Heart left ventricle (tissue), 16 donors: ENCODE measurements at regions not wholly inside any gene's neighbourhood (a gene's known extent, or its start where the extent isn't known, plus 50 kb on each side); places are given as distances from the start of the nearest gene placed in this dataset.

Experiments
- ATAC-seq, 4 donors: fragments of 200-7000 bp; cut with Tn5 transposase; one replicate each; pipeline ENCODE4 v1.9.1; 2020 to 2022; ENCODE audit warnings: moderate library complexity in 4 of 4, mild to moderate bottlenecking in 3 of 4, moderate number of reproducible peaks in 1 of 4
- DNase-seq, 5 donors: peaks; one replicate each; pipeline ENCODE4 v3.0.0-alpha.2; 2020
- H3K27ac ChIP-seq, 12 donors: fragments of 200-600 bp; sonication (generic) in 4 of 12; one replicate each; pipeline versions ENCODE4 v1.5.0 to v1.8.0; 2016 to 2022; ENCODE audit warnings: mild to moderate bottlenecking in 2 of 12
- H3K27me3 ChIP-seq, 9 donors: fragments of 200-600 bp; sonication (generic) in 2 of 9; one replicate each; pipeline versions ENCODE4 v1.5.1 to v1.8.0; 2016 to 2022; ENCODE audit warnings: mild to moderate bottlenecking in 3 of 9
- H3K36me3 ChIP-seq, 9 donors: fragments of 200-600 bp; sonication (generic) in 2 of 9; one replicate each; pipeline versions ENCODE4 v1.5.0 to v1.8.0; 2018 to 2022; ENCODE audit warnings: mild to moderate bottlenecking in 2 of 9
- H3K4me1 ChIP-seq, 12 donors: fragments of 200-600 bp; sonication (generic) in 4 of 12; one replicate each; pipeline versions ENCODE4 v1.5.0 to v1.8.0; 2016 to 2022; ENCODE audit warnings: mild to moderate bottlenecking in 3 of 12
- H3K4me3 ChIP-seq, 12 donors: fragments of 200-600 bp; sonication (generic) in 4 of 12; one replicate each; pipeline versions ENCODE4 v1.5.0 to v1.8.0; 2017 to 2022; ENCODE audit warnings: mild to moderate bottlenecking in 9 of 12, moderate library complexity in 4 of 12
- H3K9me3 ChIP-seq, 12 donors: fragments of 200-600 bp; sonication (generic) in 4 of 12; one replicate each; pipeline versions ENCODE4 v1.5.0 to v1.8.0; 2016 to 2022; ENCODE audit warnings: mild to moderate bottlenecking in 1 of 12
- CTCF ChIP-seq, 12 donors: fragments of 200-600 bp; sonication (generic) in 4 of 12; IDR thresholded peaks; one replicate each; pipeline versions ENCODE4 v1.5.0 to v1.8.0; 2018 to 2022; ENCODE audit warnings: antibody characterized with exemption in 12 of 12, mild to moderate bottlenecking in 5 of 12
- POLR2A ChIP-seq, 2 donors: fragments of 450-650 bp; IDR thresholded peaks; one replicate each; pipeline ENCODE4 v1.6.1; 2017; ENCODE audit warnings: antibody characterized with exemption in 2 of 2, mild to moderate bottlenecking in 2 of 2, moderate library complexity in 2 of 2
- WGBS, 4 donors: extraction: QIAGEN DNeasy Blood & Tissue Kit in 2 of 4; methylation state at CpG; one replicate each; pipeline versions ENCODE4 v1.1.5 to v1.1.7; 2013 to 2018; 5-methylcytosine and 5-hydroxymethylcytosine counted together
- intact Hi-C, 10 donors: fragments of 100-400 bp; cut with DNase I; formaldehyde crosslinking; loops; one replicate each; pipeline versions ENCODE4 v1.11.1 to v1.14.2; 2022
- donor health status: ischemic (EF 13 %, LVEDD 7.1; RV severe dilation, severe dysfunction).
- donor health status: healthy with polysubstance abuse.
- donor health status: DM: no; HTN: yes; CAD: no.
- donor health status: DM: no; HTN: no; CAD: no.
- donor health status: ischemic (EF 25% LVEDD 6.9; RV normal size, moderate dysfunction).
- donor health status: ischemic (EF 25% LVEDD 5.7; RV mildly dilated, moderate dysfunction).
- donor health status: healthy.
- donor health status: DM: yes; HTN: yes; CAD: no.
- donor health status: ischemic (EF 35%, LVEDD 5.7; RV mildly dilated, moderate dysfunction).
- donor health status: nonischemic (EF 11% LVEDD 7.7; RV severe dilation, severe dysfunction).
- donor health status: DM: yes; HTN: yes; CAD: no.
- donor health status: PGD.
- donor health status: ischemic (EF 29% LVEDD 5.4; RV normal size, mild dysfunction).
- donor health status: nonischemic (EF 23%, LVEDD 6.1; RV moderate dilation, normal function).

- intact Hi-C loops, result no loop called here
- no peak for DNase-seq
- H3K27me3 ChIP-seq, result no peaks in the 10 kb centered on the region
- WGBS, 4 donors, result 91 to 94% (median 93%) methylated on average over 13 of the region's 13 CpGs
- no peak for ATAC-seq
- H3K4me3 ChIP-seq, result no peak overlapping the region
- peaks cover 0 to 8% (median 0%) of the 10 kb centered on the region in 12 donors for H3K4me1 ChIP-seq
- TF ChIP-seq CTCF (IDR thresholded peaks at IDR 0.05) (no peak), POLR2A (IDR thresholded peaks at IDR 0.05) (no peak)
- H3K9me3 ChIP-seq, result no peaks in the 10 kb centered on the region
- no peak overlapping the region for H3K27ac ChIP-seq
- H3K36me3 ChIP-seq, result no peaks in the 10 kb centered on the region
Observed at GRCh38 chr2:195406886-195407603, 250.0 kb upstream of the SLC39A10 start.

- Histone ChIP-seq H3K9me3 (no peaks in the 10 kb centered on the region), H3K36me3 (no peaks in the 10 kb centered on the region), H3K27ac (no peak overlapping the region), H3K27me3 (no peaks in the 10 kb centered on the region), H3K4me3 (no peak overlapping the region), H3K4me1 (no peaks in the 10 kb centered on the region)
- WGBS, 4 donors, result 63 to 81% (median 76%) methylated on average over 2 of the region's 2 CpGs
- DNase-seq (no peak), ATAC-seq (no peak)
- intact Hi-C loops, result no loop called here
- TF ChIP-seq CTCF (IDR thresholded peaks at IDR 0.05), result peak in 4 of 12 donors; percentile 11 to 28 (median 14)
- no peak for TF ChIP-seq POLR2A (IDR thresholded peaks at IDR 0.05)
Observed at GRCh38 chr2:195404651-195405050, 252.4 kb upstream of the SLC39A10 start.

- intact Hi-C loops, result no loop called here
- H3K27me3 ChIP-seq, result no peaks in the 10 kb centered on the region
- WGBS, 4 donors, result 60 to 67% (median 66%) methylated on average over 2 of the region's 2 CpGs
- H3K27ac ChIP-seq, result no peak overlapping the region
- H3K4me3 ChIP-seq, result no peak overlapping the region
- no peak for ATAC-seq
- H3K4me1 ChIP-seq, result no peaks in the 10 kb centered on the region
- H3K9me3 ChIP-seq, result no peaks in the 10 kb centered on the region
- no peak for DNase-seq
- TF ChIP-seq POLR2A (IDR thresholded peaks at IDR 0.05) (no peak), CTCF (IDR thresholded peaks at IDR 0.05) (no peak)
- H3K36me3 ChIP-seq, result no peaks in the 10 kb centered on the region
Observed at GRCh38 chr2:195396479-195396878, 260.5 kb upstream of the SLC39A10 start.

GRCh38 chr2:195395362-195395761 is 261.7 kb upstream of the SLC39A10 start:
- H3K9me3 ChIP-seq, result no peaks in the 10 kb centered on the region

More at GRCh38 chr2:195395362-195395761, 261.7 kb upstream of the SLC39A10 start:
- TF ChIP-seq CTCF (IDR thresholded peaks at IDR 0.05) (no peak), POLR2A (IDR thresholded peaks at IDR 0.05) (no peak)
- no peaks in the 10 kb centered on the region for H3K36me3 ChIP-seq
- ATAC-seq (no peak), DNase-seq (no peak)
- no peaks in the 10 kb centered on the region for H3K27me3 ChIP-seq
- no peak overlapping the region for H3K4me3 ChIP-seq
- H3K4me1 ChIP-seq, result no peaks in the 10 kb centered on the region
- intact Hi-C loops, result no loop called here
- no peak overlapping the region for H3K27ac ChIP-seq
